ENCODE measurements at regions not wholly inside any gene's neighbourhood (a gene's known extent, or its start where the extent isn't known, plus 50 kb on each side); places are given as distances from the start of the nearest gene placed in this dataset.

GRCh38 chr2:138275292-138275690 is 226.3 kb upstream of the SPOPL start:
- Histone ChIP-seq H3K4me2 (ENCODE audit: insufficient read depth, low read length) (no peak overlapping the region), H3K36me3 (ENCODE audit: control insufficient read depth in 2 of 2, extremely low read depth in 1 of 2, insufficient read depth in 2 of 2, low read length in 2 of 2) (no peaks in the 10 kb centered on the region), H3K4me1 (ENCODE audit: control insufficient read depth, extremely low read depth, insufficient read depth, low read length) (peaks cover 10% of the 10 kb centered on the region), H3K9ac (replicated peaks; ENCODE audit: extremely low read depth, insufficient read depth, low read length) (no peak overlapping the region), H3K4me3 (replicated peaks in 1 of 3; ENCODE audit: insufficient read depth in 1 of 3, low read depth in 1 of 3, low read length in 3 of 3) (no peak overlapping the region), H3K79me2 (ENCODE audit: control insufficient read depth, insufficient read depth, low read length) (no peaks in the 10 kb centered on the region), H2AFZ (ENCODE audit: low read depth, low read length) (no peak overlapping the region), H3K27ac (ENCODE audit: insufficient read depth, low read depth, low read length) (no peak overlapping the region), H3K27me3 (ENCODE audit: control insufficient read depth in 2 of 2, insufficient read depth in 2 of 2, low read length in 2 of 2) (no peaks in the 10 kb centered on the region), H3K9me1 (replicated peaks; ENCODE audit: control insufficient read depth, extremely low read depth, insufficient read depth, low read length) (no peaks in the 10 kb centered on the region), H4K20me1 (replicated peaks; ENCODE audit: control insufficient read depth, extremely low read depth, insufficient read depth, low read length) (no peaks in the 10 kb centered on the region), H3K9me3 (replicated peaks; ENCODE audit: control insufficient read depth, insufficient read depth, low read length) (no peaks in the 10 kb centered on the region)
- FAIRE-seq = no peak
- dilution Hi-C loops (cut with MboI; ENCODE audit: extremely low pct_ligation_motif_present, low sequenced_read_pairs) (no loop called here), intact Hi-C loops (cut with micrococcal nuclease) (loop anchor here (10.0 kb wide), 1 partner anchor 230 kb away; the partner anchor contains the start of gene SPOPL)
- DNase-seq (ENCODE audit: low read depth, low spot score) = no peak
- ChIA-PET CTCF (interaction anchor here (2.0 kb wide), 1 partner anchor 512 kb away, joined by 5 read pairs; no protein-coding TSS in a partner anchor), POLR2A (no interaction called here)
- TF ChIP-seq GATA2 (IDR thresholded peaks at IDR 0.05; ENCODE audit: insufficient read depth, insufficient read length, low read depth, low read length) (no peak), FOS (IDR thresholded peaks at IDR 0.05; ENCODE audit: borderline replicate concordance, insufficient read depth, low read length) (no peak), POLR2AphosphoS5 (IDR thresholded peaks at IDR 0.05; ENCODE audit: insufficient read depth, low read depth, low read length) (no peak), CTCF (IDR thresholded peaks at IDR 0.05; ENCODE audit: extremely low read depth in 1 of 2, insufficient read depth in 1 of 2, low read depth in 1 of 2, low read length in 2 of 2) (no peak), MAX (IDR thresholded peaks at IDR 0.05; ENCODE audit: insufficient read depth, insufficient read length) (no peak), EZH2 (IDR thresholded peaks at IDR 0.05; ENCODE audit: borderline replicate concordance, low read depth, low read length, severe bottlenecking) (no peak), MYC (IDR thresholded peaks at IDR 0.05; ENCODE audit: low read depth, low read length) (no peak), POLR2A (IDR thresholded peaks at IDR 0.05; ENCODE audit: low read depth, low read length) (no peak), JUN (IDR thresholded peaks at IDR 0.05; ENCODE audit: borderline replicate concordance, insufficient read depth, insufficient read length, low read depth) (no peak)
- BruUV-seq (replicated peaks) = no TSS peak

Data from endothelial cell of umbilical vein (primary cell).